ENCODE measurements at regions not wholly inside any gene's neighbourhood (a gene's known extent, or its start where the extent isn't known, plus 50 kb on each side); places are given as distances from the start of the nearest gene placed in this dataset.

GRCh38 chr6:119865466-119866350, 516.1 kb upstream of the MAN1A1 start (continued):
- TF ChIP-seq ZFPM2 (CRISPR knock-in tag; IDR thresholded peaks at IDR 0.05) (no peak), GATAD2B (IDR thresholded peaks at IDR 0.05; ENCODE audit: borderline replicate concordance) (no peak), PTTG1 (tag; IDR thresholded peaks at IDR 0.05; ENCODE audit: low read depth) (no peak), YBX1 (IDR thresholded peaks at IDR 0.05) (no peak), SMARCA4 (IDR thresholded peaks at IDR 0.05) (no peak), NR2C2 (CRISPR knock-in tag; IDR thresholded peaks at IDR 0.05) (no peak), NR2C2 (tag; IDR thresholded peaks at IDR 0.05) (no peak), EHMT2 (IDR thresholded peaks at IDR 0.05) (no peak), NEUROD1 (IDR thresholded peaks at IDR 0.05; ENCODE audit: borderline replicate concordance, low read depth, low read length, partially characterized antibody) (no peak), STAT6 (CRISPR knock-in tag; IDR thresholded peaks at IDR 0.05) (no peak), HBP1 (CRISPR knock-in tag; IDR thresholded peaks at IDR 0.05) (no peak), GABPA (tag; conservative IDR thresholded peaks at IDR 0.05; ENCODE audit: low read depth) (no peak), ZNF609 (CRISPR knock-in tag; IDR thresholded peaks at IDR 0.05; ENCODE audit: borderline replicate concordance) (no peak)
